ENCODE measurements at regions not wholly inside any gene's neighbourhood (a gene's known extent, or its start where the extent isn't known, plus 50 kb on each side); places are given as distances from the start of the nearest gene placed in this dataset.

DNA sequence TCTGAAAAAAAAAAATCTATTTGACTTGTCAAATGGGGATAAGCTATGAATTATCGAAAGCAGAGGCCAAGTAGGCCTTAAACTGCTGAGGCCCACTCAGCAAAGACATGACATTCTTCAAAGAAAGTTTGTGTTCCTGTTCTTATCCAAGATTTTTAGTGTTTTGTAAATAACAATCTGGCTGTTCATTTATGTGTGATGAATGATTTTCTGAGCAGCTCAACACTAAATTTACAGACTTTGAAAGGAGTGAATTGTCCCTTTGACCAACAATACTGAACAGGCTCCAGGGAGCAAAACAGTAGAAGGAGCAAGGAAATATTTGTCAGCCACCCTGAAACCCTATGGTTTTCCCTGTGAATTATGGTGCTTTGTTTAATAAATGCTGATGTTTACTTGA, 512.6 kb upstream of the NAALADL2 start:
- dilution Hi-C loops (cut with MboI; ENCODE audit: extremely low pct_ligation_motif_present, low sequenced_read_pairs) = no loop called here
- TF ChIP-seq, protein P1, sequence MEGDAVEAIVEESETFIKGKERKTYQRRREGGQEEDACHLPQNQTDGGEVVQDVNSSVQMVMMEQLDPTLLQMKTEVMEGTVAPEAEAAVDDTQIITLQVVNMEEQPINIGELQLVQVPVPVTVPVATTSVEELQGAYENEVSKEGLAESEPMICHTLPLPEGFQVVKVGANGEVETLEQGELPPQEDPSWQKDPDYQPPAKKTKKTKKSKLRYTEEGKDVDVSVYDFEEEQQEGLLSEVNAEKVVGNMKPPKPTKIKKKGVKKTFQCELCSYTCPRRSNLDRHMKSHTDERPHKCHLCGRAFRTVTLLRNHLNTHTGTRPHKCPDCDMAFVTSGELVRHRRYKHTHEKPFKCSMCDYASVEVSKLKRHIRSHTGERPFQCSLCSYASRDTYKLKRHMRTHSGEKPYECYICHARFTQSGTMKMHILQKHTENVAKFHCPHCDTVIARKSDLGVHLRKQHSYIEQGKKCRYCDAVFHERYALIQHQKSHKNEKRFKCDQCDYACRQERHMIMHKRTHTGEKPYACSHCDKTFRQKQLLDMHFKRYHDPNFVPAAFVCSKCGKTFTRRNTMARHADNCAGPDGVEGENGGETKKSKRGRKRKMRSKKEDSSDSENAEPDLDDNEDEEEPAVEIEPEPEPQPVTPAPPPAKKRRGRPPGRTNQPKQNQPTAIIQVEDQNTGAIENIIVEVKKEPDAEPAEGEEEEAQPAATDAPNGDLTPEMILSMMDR (optimal IDR thresholded peaks at IDR 0.05 in 1 of 3, IDR thresholded peaks at IDR 0.05 in 1 of 3, conservative IDR thresholded peaks at IDR 0.05 in 1 of 3; ENCODE audit: extremely low read depth in 1 of 3, insufficient read depth in 2 of 3, low read length in 3 of 3) = no peak
- TF ChIP-seq EZH2 (IDR thresholded peaks at IDR 0.05; ENCODE audit: low read length) = no peak
- Histone ChIP-seq H3K36me3 (ENCODE audit: control insufficient read depth in 2 of 2, extremely low read depth in 1 of 2, insufficient read depth in 2 of 2, low read length in 2 of 2) (no peaks in the 10 kb centered on the region), H3K27ac (ENCODE audit: control insufficient read depth, insufficient read depth, low read length) (no peak overlapping the region), H3K9me3 (ENCODE audit: control insufficient read depth, low read depth, low read length) (no peaks in the 10 kb centered on the region), H3K9me1 (ENCODE audit: control insufficient read depth, extremely low read depth, insufficient read depth, low read length) (no peaks in the 10 kb centered on the region), H3K4me3 (ENCODE audit: control insufficient read depth in 2 of 3, extremely low read depth in 1 of 3, insufficient read depth in 2 of 3, low read depth in 1 of 3, low read length in 3 of 3) (no peak overlapping the region), H2AFZ (ENCODE audit: control insufficient read depth, low read length) (no peak overlapping the region), H3K4me2 (ENCODE audit: control insufficient read depth, extremely low read depth, insufficient read depth, low read depth, low read length) (no peak overlapping the region), H3K79me2 (ENCODE audit: control insufficient read depth, insufficient read depth, low read length) (no peaks in the 10 kb centered on the region), H4K20me1 (ENCODE audit: control insufficient read depth, extremely low read depth, insufficient read depth, low read length) (no peaks in the 10 kb centered on the region), H3K27me3 (ENCODE audit: control insufficient read depth, extremely low read depth, insufficient read depth, low read length) (no peaks in the 10 kb centered on the region), H3K4me1 (ENCODE audit: control insufficient read depth, extremely low read depth, insufficient read depth, low read length) (no peaks in the 10 kb centered on the region), H3K9ac (ENCODE audit: control insufficient read depth, extremely low read depth, insufficient read depth, low read length) (no peak overlapping the region)
- DNase-seq (ENCODE audit: low read depth, low spot score) = no peak
- no peak for FAIRE-seq

DNA sequence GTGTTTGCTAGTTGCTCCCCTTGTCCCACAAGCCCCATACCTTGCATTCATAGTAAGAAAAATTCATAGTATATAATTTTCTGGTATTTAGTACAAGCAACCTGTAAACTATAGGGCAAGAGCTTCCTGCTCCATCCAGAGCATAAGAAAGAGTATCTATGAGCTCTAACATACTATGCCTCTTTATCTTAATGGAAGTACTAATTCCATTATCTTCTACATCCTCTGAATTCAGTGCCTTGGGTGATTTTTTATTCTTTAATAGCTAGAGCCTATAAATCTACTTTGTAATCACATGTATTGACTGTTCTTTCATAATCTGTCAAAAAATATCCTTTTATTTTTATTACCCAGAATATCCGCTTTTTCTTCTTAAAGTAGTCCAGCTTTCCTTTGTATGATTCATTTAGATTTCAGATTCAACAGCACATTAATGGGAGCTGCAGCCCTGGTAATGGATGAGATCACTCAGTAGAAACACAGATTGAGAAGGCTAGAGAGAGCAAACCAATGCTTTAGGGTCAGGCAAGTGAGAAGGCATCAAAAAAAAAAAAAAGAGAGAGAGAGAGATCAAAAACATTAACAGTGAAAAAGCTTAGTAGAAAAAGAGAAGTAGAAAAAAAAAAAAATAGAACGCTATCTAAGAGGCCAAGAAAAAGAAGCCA, 511.5 kb upstream of the NAALADL2 start:
- Histone ChIP-seq H3K36me3 (ENCODE audit: control insufficient read depth in 2 of 2, extremely low read depth in 1 of 2, insufficient read depth in 2 of 2, low read length in 2 of 2) (no peaks in the 10 kb centered on the region), H3K4me1 (ENCODE audit: control insufficient read depth, extremely low read depth, insufficient read depth, low read length) (no peaks in the 10 kb centered on the region), H3K9me1 (ENCODE audit: control insufficient read depth, extremely low read depth, insufficient read depth, low read length) (no peaks in the 10 kb centered on the region), H3K27me3 (ENCODE audit: control insufficient read depth, extremely low read depth, insufficient read depth, low read length) (no peaks in the 10 kb centered on the region), H3K27ac (ENCODE audit: control insufficient read depth, insufficient read depth, low read length) (no peak overlapping the region), H2AFZ (ENCODE audit: control insufficient read depth, low read length) (no peak overlapping the region), H3K79me2 (ENCODE audit: control insufficient read depth, insufficient read depth, low read length) (no peaks in the 10 kb centered on the region), H3K9me3 (ENCODE audit: control insufficient read depth, low read depth, low read length) (no peaks in the 10 kb centered on the region), H3K4me2 (ENCODE audit: control insufficient read depth, extremely low read depth, insufficient read depth, low read depth, low read length) (no peak overlapping the region), H3K9ac (ENCODE audit: control insufficient read depth, extremely low read depth, insufficient read depth, low read length) (no peak overlapping the region), H3K4me3 (ENCODE audit: control insufficient read depth in 2 of 3, extremely low read depth in 1 of 3, insufficient read depth in 2 of 3, low read depth in 1 of 3, low read length in 3 of 3) (no peak overlapping the region), H4K20me1 (ENCODE audit: control insufficient read depth, extremely low read depth, insufficient read depth, low read length) (no peaks in the 10 kb centered on the region)
- dilution Hi-C loops (cut with MboI; ENCODE audit: extremely low pct_ligation_motif_present, low sequenced_read_pairs) = no loop called here
- TF ChIP-seq EZH2 (IDR thresholded peaks at IDR 0.05; ENCODE audit: low read length) = no peak
- TF ChIP-seq, protein P1 (optimal IDR thresholded peaks at IDR 0.05 in 1 of 3, IDR thresholded peaks at IDR 0.05 in 1 of 3, conservative IDR thresholded peaks at IDR 0.05 in 1 of 3; ENCODE audit: extremely low read depth in 1 of 3, insufficient read depth in 2 of 3, low read length in 3 of 3) = no peak
- FAIRE-seq = no peak
- DNase-seq (ENCODE audit: low read depth, low spot score) = no peak

Measured in keratinocyte (primary cell).